ENCODE measurements at regions not wholly inside any gene's neighbourhood (a gene's known extent, or its start where the extent isn't known, plus 50 kb on each side); places are given as distances from the start of the nearest gene placed in this dataset.
"Not testable (repeated sequence)": the region's sequence is repeated elsewhere in the genome, so short reads cannot be mapped to it uniquely, and the experiment has no call there.

DNA sequence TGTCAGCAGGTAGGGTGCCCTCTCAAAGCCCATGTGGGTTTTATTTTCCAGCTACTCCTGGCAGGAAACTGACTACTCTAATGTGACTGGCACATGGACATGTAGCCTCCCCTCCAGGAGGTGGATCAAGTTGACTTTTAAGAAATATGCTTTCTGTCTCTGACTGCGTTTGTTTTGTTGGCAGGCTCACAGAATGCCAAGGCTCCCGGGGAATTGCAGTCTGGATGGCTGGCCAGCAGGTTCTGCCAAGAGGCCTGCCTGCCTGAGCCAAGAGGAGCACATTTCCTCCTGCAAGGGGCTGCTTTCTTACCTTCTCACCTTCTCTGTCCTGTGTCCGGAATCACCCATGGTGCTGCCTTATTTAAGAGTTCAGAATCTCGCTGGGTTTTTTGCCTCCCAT, 217.3 kb upstream of the ERCC4 start:
- TF ChIP-seq, protein P1, sequence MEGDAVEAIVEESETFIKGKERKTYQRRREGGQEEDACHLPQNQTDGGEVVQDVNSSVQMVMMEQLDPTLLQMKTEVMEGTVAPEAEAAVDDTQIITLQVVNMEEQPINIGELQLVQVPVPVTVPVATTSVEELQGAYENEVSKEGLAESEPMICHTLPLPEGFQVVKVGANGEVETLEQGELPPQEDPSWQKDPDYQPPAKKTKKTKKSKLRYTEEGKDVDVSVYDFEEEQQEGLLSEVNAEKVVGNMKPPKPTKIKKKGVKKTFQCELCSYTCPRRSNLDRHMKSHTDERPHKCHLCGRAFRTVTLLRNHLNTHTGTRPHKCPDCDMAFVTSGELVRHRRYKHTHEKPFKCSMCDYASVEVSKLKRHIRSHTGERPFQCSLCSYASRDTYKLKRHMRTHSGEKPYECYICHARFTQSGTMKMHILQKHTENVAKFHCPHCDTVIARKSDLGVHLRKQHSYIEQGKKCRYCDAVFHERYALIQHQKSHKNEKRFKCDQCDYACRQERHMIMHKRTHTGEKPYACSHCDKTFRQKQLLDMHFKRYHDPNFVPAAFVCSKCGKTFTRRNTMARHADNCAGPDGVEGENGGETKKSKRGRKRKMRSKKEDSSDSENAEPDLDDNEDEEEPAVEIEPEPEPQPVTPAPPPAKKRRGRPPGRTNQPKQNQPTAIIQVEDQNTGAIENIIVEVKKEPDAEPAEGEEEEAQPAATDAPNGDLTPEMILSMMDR (IDR thresholded peaks at IDR 0.05; ENCODE audit: insufficient read depth, low read length, severe bottlenecking), result no peak
- FAIRE-seq, result no peak
- no peaks in the 10 kb centered on the region for H3K36me3 ChIP-seq (ENCODE audit: control insufficient read depth, insufficient read depth, low read length)

DNA sequence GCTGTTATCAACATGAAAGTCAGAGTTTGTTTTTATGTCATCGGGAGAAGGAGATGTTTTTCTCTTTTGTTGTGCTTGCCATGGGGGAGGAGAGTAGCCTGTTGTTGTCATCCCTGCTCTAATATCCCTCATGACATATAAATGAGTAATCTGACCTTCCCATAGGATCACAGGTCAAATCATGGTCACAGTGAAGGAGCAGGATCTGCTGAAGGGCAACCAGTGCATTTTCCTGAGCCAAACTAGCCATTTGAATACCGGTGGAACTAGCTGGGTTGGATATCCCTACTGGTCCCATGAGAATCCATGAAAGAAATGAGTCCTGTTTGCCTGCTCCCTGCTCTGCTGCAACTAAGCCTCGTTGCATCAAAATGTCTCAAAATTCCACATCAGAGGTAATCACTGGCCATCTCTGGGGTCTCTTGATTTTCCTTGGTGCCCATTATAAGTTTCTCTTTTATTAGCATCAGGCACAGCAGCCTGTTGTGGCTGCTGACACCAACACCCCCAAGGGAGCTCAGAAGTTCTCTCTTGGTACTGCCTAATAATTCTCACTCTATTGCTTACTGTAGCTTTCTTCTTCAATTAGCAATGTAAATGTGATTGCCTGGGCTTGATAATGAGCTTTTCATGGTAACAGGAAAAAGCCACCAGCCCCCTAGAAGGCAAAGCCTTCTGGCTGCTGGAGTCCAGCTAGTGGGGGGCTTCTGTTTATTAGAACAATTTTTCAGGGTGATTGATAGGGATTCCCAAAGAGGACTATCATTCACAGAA, 211.4 kb upstream of the ERCC4 start:
- no peak for DNase-seq (ENCODE audit: low read depth)
- H3K27me3 ChIP-seq (ENCODE audit: control insufficient read depth, insufficient read depth, low read length), result no peaks in the 10 kb centered on the region
- no peak overlapping the region for H3K4me3 ChIP-seq (ENCODE audit: low read depth, low read length)
- no peak for FAIRE-seq
- TF ChIP-seq, protein P1 (IDR thresholded peaks at IDR 0.05; ENCODE audit: insufficient read depth, low read length, severe bottlenecking), result no peak
- no peaks in the 10 kb centered on the region for H3K36me3 ChIP-seq (ENCODE audit: control insufficient read depth, insufficient read depth, low read length)

More for the DNA sequence above, 217.3 kb upstream of the ERCC4 start:
- no peak for DNase-seq (ENCODE audit: low read depth)
- no peak overlapping the region for H3K4me3 ChIP-seq (ENCODE audit: low read depth, low read length)
- H3K27me3 ChIP-seq (ENCODE audit: control insufficient read depth, insufficient read depth, low read length), result no peaks in the 10 kb centered on the region

DNA sequence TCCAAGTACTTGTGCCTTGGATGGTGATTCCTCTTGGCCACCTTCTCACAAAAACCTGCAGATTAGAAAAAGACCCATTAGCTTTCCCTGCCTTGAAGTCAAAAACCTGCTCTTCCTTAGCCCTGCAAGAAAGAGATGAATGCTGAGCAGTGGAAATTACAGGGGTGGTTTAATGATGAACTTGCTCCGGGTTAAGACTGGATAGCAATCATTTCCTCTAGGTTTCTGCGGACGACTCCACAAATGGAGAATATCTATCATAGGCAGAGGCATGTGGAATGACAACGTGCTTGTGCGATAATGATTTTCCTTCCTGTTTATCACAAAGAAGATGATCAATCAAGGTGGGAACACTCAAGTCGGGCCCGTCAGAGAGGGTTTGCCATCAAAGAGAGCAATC, 201.2 kb upstream of the ERCC4 start:
- Histone ChIP-seq H3K4me3 (ENCODE audit: low read depth, low read length) (no peak overlapping the region), H3K36me3 (ENCODE audit: control insufficient read depth, insufficient read depth, low read length) (no peaks in the 10 kb centered on the region), H3K27me3 (ENCODE audit: control insufficient read depth, insufficient read depth, low read length) (no peaks in the 10 kb centered on the region)
- FAIRE-seq (no peak), DNase-seq (ENCODE audit: low read depth) (no peak)
- TF ChIP-seq, protein P1 (IDR thresholded peaks at IDR 0.05; ENCODE audit: insufficient read depth, low read length, severe bottlenecking), result no peak

DNA sequence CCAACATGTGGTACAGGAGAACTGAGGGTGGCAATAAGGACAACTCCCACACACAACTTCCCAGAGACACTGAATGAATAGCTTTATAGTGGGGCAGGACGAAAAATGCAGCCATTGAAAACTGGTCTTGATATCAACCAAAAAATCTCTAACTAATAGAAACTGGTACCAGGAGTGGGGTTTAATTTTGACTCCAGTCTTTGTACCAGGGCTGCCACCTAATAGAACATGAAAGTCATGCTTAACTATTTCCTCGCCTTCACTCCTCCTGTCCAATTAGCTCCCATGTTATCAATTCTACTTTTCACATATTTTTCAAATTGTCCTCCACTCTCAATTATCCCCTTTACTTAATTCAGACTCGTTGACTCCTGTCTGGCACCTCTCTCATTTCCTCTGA, 192.0 kb upstream of the ERCC4 start:
- Histone ChIP-seq H3K36me3 (ENCODE audit: control insufficient read depth, insufficient read depth, low read length) (no peaks in the 10 kb centered on the region), H3K4me3 (ENCODE audit: low read depth, low read length) (no peak overlapping the region), H3K27me3 (ENCODE audit: control insufficient read depth, insufficient read depth, low read length) (no peaks in the 10 kb centered on the region)
- DNase-seq (ENCODE audit: low read depth) (no peak), FAIRE-seq (no peak)
- TF ChIP-seq, protein P1 (IDR thresholded peaks at IDR 0.05; ENCODE audit: insufficient read depth, low read length, severe bottlenecking), result no peak

DNA sequence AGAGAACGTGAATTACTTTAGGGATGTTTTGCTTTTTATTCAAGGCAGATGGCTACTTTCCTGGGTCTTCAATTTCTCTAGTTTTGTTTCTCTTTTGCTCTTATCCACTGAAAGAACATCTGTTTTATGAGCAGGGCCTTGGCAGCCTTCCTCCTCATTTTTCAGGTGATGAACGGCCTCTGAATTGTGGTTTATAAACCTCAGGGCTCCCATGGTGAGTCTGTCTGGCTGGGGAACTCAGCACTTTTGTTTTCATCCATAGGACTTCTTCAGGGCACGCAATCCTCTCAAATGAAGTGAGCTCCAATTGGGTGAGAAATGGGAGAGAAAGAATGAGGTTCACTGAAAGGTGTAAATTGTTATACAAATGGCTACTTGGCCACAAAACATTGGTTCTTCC, 186.4 kb upstream of the ERCC4 start:
- no peak for FAIRE-seq
- TF ChIP-seq, protein P1 (IDR thresholded peaks at IDR 0.05; ENCODE audit: insufficient read depth, low read length, severe bottlenecking), result no peak
- Histone ChIP-seq H3K36me3 (ENCODE audit: control insufficient read depth, insufficient read depth, low read length) (no peaks in the 10 kb centered on the region), H3K4me3 (ENCODE audit: low read depth, low read length) (no peak overlapping the region), H3K27me3 (ENCODE audit: control insufficient read depth, insufficient read depth, low read length) (no peaks in the 10 kb centered on the region)
- DNase-seq (ENCODE audit: low read depth), result no peak

DNA sequence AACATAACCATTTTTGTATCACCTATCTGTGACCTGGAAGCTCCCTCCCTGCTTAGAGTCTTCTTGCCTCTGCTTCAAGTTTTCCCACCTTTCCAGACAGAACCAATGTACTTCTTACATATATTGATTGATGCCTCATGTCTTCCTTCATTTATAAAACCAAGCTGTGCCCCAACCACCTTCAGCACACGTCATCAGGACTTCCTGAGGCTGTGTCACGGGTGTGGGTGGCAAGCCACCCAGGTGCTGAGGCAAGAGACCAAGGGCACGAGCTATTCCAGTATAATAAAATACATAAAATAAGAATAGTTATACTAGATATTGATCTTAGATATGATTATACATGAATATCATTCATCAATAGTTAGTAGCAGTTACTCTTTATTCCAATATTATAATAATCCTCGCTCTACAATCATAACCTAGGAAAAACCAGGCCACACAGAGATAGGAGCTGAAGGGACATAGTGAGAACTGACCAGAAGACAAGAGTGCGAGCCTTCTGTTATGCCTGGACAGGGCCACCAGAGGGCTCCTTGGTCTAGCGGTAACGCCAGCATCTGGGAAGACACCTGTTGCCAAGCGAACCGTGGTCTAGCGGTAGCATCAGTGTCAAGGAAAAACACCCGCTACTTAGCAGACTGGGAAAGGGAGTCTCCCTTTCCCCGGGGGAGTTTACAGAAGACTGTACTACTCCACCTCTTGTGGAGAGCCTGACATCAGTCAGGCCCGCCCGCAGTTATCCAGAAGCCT, 180.2 kb upstream of the ERCC4 start:
- H3K27me3 ChIP-seq (ENCODE audit: control insufficient read depth, insufficient read depth, low read length); H3K4me3 ChIP-seq (ENCODE audit: low read depth, low read length); FAIRE-seq; DNase-seq (ENCODE audit: low read depth); H3K36me3 ChIP-seq (ENCODE audit: control insufficient read depth, insufficient read depth, low read length): not testable (repeated sequence)

All from bronchial epithelial cell (primary cell).